AG04449 (cell line): ENCODE measurements at regions not wholly inside any gene's neighbourhood (a gene's known extent, or its start where the extent isn't known, plus 50 kb on each side); places are given as distances from the start of the nearest gene placed in this dataset.
"Not testable (repeated sequence)": the region's sequence is repeated elsewhere in the genome, so short reads cannot be mapped to it uniquely, and the experiment has no call there.

Source experiments
- CTCF ChIA-PET: fragments of 350-600 bp; formaldehyde crosslinking; extraction: SDS; loops from one replicate; lab custom pipeline; 2021; ENCODE audit warnings: antibody characterized with exemption; lab: Yijun Ruan, JAX
- POLR2A ChIA-PET: fragments of 400-600, 350-600 bp; formaldehyde crosslinking; extraction: SDS; loops from one replicate; lab custom pipeline; 2020; ENCODE audit warnings: antibody characterized with exemption, inconsistent platforms; lab: Yijun Ruan, JAX
- DNase-seq: peaks from one replicate; pipeline ENCODE4 v3.0.0-alpha.2; 2010; ENCODE audit warnings: low read depth, low spot score
- H3K4me3 ChIP-seq: 2 replicates; pipeline ENCODE4 v1.5.1; 2011; ENCODE audit warnings: low read depth, mild to moderate bottlenecking, control low read depth, low read length
- CTCF ChIP-seq: IDR thresholded peaks from one replicate; pipeline ENCODE4 v1.5.1; 2011; ENCODE audit warnings: mild to moderate bottlenecking, moderate library complexity, low read length, control low read depth, inconsistent platforms; ENCODE audit not compliant: insufficient read depth; ENCODE audit errors: missing control alignments

GRCh38 chr20:24851346-24852019 lies 97.6 kb upstream of the CST7 start:
- H3K4me3 ChIP-seq, result no peak overlapping the region
- DNase-seq, result no peak
- ChIA-PET POLR2A (no interaction called here), CTCF (interaction anchor here (1.2 kb wide), 1 partner anchor 15 kb away, joined by 3 read pairs; no protein-coding TSS in a partner anchor)
- TF ChIP-seq CTCF, result no peak

GRCh38 chr20:24853916-24854315 lies 95.2 kb upstream of the CST7 start:
- no peak for TF ChIP-seq CTCF
- no peak overlapping the region for H3K4me3 ChIP-seq
- CTCF ChIA-PET, result no interaction called here
- DNase-seq, result no peak
- POLR2A ChIA-PET, result no interaction called here

GRCh38 chr20:24855848-24856247 lies 93.2 kb upstream of the CST7 start:
- CTCF ChIA-PET, result no interaction called here
- no peak for DNase-seq
- no peak for TF ChIP-seq CTCF
- no peak overlapping the region for H3K4me3 ChIP-seq
- POLR2A ChIA-PET, result no interaction called here

GRCh38 chr20:24858500-24858899 lies 90.6 kb upstream of the CST7 start:
- POLR2A ChIA-PET, CTCF ChIA-PET, H3K4me3 ChIP-seq, DNase-seq: not testable (repeated sequence)

- H3K4me3 ChIP-seq, result no peak overlapping the region
- no peak for DNase-seq
- CTCF ChIA-PET, result no interaction called here
- no peak for TF ChIP-seq CTCF
- POLR2A ChIA-PET, result no interaction called here
Measured at GRCh38 chr20:24859539-24859938, 89.5 kb upstream of the CST7 start.

- H3K4me3 ChIP-seq, result no peak overlapping the region
- POLR2A ChIA-PET, result no interaction called here
- no peak for DNase-seq
- TF ChIP-seq CTCF, result no peak
- CTCF ChIA-PET, result no interaction called here
Measured at GRCh38 chr20:24862186-24862585, 86.9 kb upstream of the CST7 start.

GRCh38 chr20:24862606-24863005 lies 86.5 kb upstream of the CST7 start:
- H3K4me3 ChIP-seq, result no peak overlapping the region
- DNase-seq, result no peak
- no peak for TF ChIP-seq CTCF
- CTCF ChIA-PET, result no interaction called here
- POLR2A ChIA-PET, result no interaction called here
